ENCODE measurements at regions not wholly inside any gene's neighbourhood (a gene's known extent, or its start where the extent isn't known, plus 50 kb on each side); places are given as distances from the start of the nearest gene placed in this dataset.

DNA sequence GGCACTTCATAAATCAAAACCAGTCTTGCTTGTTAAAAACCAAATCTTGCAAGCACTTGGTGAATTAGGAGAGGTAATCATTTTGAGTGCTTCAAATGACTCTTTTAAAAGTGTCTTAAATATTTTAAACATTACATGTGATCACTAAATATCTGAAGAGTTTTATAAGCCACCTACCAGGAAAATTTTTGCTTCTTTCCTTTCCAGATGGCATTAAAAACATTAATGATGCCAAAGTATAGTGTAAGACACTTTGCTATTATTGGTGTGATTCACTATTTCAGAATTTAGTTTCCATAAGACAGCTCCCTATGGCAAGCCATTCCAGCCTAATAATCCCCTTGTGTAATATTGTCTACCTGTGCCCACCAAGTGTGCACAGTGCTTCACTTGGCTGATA, 548.8 kb upstream of the ADAMTS5 start:
- DNase-seq (ENCODE audit: low read depth): no peak

DNA sequence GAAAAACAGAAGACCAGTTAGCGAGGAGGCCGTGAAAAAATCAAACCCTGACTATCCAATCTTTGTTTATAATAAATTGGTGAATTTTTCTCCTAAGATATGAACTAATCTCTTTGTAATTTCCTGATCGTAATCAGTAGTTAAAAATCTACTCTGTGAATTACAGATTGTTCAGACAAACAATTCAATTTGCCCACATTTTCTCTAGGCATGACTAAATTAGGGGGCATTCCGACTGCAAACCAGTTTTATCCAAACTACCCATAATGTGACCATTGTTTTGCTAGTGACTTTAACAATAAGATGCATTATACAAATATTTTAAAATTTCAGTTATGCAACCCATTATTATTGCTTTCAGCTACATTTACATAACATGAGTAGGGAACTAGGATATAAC, 546.9 kb upstream of the ADAMTS5 start:
- no peak for DNase-seq (ENCODE audit: low read depth)

DNA sequence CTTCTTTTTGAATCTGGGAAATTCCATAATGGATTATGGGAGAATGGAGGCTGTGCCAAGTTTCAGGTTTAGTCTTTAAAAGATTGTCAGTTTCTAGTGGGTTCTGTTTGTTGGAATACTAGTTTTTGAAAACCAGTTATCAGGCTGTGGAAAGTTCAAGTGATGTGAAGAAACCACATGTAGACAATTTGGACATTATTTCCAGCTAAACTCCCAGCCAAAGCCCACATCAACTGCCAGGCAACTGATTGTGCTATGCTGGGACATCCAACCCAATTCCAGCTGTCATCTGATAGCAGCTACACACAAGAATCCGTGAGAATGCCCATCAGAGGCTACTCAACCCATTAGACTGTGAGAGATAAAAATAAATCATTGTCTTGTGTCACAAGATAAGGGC, 546.1 kb upstream of the ADAMTS5 start:
- DNase-seq (ENCODE audit: low read depth): no peak

DNA sequence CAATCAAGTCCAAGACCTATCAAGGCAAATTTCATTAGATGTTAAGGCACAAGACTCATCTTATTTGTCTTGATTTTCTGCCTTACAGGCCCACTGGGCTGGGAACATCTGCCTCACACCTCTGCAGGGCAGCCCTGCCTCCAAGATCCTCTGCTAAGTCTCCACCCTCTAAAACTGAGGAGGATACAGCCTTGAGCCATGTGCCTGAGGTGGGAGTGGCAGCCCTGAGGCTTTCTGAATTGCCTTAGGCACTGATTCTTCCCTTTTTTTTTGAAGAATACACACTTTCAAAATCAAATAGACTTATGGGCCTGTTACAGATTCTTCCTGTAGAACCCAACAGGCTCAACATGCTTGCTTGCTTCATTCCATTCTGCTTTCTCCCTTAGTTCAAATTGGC, 544.3 kb upstream of the ADAMTS5 start:
- no peak for DNase-seq (ENCODE audit: low read depth)

DNA sequence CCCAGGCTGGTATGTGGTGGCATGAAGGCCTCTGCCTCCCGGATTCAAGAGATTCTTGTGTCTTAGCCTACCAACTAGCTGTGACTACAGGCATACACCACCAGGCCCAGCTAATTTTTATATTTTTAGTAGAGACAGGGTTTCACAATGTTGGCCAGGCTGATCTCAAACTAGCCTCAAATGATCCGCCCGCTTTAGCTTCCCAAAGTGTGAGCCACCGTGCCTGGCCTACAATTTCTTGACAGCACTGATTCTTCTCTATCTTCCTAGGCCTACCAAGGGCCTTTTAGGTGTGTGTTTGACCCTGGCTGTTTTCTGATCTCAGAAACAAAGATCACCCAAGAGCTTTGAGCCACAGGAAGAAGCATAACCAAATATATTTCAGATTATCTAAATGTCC, 540.8 kb upstream of the ADAMTS5 start:
- DNase-seq (ENCODE audit: low read depth): no peak

DNA sequence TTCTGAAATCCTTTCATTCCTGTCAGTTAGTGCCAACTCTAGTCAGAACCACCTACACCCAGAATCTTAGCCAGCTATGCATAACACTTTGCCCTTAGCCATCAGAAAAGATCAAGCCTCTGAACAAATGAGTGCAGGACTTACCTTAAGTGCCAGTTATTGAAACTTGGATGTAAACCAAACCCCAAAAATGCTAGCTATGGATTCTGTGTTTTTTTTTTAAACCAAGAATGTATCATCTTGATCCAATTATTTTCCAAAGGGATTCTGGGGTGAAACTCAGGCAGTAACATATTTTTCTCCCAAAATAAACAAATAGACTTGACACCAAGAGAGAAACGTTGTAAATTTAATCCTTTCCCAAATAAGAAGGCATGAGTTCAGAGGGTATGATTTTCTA, 538.6 kb upstream of the ADAMTS5 start:
- DNase-seq (ENCODE audit: low read depth): peak; percentile 43

DNA sequence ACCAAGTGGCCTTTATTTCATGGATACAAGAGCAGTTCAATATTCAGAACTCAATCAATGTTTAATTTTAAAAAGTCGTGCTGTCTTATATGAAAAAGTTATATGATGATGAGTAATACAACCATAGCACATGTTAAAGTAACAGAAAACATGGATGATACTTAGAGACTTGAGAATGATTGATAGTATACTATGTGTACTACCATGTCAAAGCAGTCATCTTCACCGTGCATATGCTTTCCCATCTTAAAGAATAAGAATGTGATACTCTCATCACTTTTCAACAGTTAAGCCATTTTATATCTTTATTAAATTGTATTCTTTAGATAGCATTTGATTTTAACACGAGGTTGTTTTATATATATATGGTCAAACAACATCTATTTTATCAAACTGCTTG, 535.9 kb upstream of the ADAMTS5 start:
- no peak for DNase-seq (ENCODE audit: low read depth)

DNA sequence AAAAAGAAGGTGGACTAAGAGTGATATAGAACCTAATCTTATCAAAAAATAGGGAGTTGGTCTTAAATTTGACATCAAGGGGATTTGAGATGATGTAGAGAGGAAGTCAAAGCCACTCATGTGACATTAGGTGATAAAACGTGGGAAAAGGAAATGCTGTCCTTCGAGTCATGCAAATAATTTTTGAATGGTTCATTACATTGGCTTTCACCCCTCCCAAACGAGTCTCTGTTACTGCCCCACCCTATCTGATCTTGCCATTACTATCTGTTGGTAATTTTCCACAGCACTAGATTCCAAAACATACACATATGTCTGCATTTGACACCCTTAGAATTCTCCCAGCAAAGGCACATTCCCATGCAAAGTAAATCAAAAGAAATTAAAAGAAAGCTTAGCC, 531.1 kb upstream of the ADAMTS5 start:
- DNase-seq (ENCODE audit: low read depth): no peak

DNA sequence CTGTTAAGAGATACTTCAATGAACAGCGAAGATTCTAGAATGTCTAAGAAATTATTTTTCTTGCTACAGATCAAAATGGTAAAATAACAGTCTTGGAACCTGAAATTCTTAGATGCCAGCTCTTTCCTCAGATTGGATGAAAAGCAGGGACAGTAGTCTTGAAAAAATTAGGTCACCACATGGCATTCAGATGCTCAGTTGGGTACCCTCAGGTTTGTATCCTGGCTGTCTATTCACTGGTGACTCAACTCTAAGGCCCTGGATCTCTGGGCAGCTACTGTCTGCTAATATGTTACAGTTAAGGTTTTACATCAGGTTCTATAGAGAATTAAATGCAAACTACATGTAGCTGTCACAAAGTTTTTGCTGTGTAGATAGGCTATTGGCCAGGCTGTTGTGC, 528.9 kb upstream of the ADAMTS5 start:
- no peak for DNase-seq (ENCODE audit: low read depth)

DNA sequence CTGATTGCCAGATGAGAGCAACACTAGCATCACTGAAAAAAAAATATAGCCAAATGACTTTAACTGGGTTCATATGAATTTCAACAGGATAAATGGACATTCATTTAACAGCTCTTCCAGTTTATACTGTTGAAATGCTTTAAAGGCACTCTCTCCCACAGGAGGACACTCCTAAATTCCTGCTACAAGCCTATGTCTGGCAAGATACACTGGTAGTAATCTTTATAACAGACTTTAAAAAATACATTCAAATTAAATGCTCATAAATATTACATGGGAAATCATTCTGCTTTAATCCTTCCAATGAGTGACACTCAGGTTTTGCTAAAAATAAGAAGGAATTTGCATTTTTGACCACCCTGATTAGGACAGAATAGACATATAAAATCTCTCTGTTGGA, 526.7 kb upstream of the ADAMTS5 start:
- no peak for DNase-seq (ENCODE audit: low read depth)

DNA sequence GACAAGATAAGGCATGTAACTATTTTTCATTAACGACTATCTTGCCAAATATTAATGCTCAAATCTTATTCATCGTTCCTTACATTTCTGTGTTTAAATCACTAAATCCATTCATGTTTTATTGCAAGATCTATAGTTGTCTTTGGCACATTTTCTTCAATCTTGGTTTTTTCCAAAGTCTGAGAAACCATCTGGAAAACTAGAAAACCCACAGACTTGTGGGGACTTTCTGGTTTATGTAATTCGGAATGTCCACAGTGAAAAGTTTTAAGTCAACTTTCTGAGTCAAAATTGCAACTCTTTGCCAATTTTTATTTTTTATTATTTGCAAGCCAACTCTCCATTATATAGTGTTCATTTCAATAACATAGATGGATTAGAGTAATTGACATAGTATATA, 520.8 kb upstream of the ADAMTS5 start:
- DNase-seq (ENCODE audit: low read depth): peak; percentile 46

DNA sequence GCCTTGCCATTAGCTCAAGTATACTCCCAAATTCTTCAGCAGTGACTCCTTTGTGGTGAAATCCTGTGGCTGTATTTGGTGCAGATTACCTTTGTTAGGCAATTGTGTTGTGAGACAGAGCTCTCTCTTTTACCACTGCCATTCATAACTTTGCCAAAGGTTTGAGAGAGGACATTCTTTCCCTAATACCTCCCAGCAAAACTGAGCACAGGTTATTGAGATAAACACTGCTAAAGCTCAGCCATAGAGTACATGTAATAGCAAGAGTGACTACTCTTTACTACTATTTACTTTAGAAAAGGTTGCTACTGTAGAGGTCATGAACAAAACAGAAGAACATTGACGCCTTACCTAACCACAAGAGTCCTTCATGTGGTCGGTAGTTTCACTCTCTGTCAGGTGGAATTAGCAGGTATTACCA, 514.0 kb upstream of the ADAMTS5 start:
- DNase-seq (ENCODE audit: low read depth): peak; percentile 25

DNA sequence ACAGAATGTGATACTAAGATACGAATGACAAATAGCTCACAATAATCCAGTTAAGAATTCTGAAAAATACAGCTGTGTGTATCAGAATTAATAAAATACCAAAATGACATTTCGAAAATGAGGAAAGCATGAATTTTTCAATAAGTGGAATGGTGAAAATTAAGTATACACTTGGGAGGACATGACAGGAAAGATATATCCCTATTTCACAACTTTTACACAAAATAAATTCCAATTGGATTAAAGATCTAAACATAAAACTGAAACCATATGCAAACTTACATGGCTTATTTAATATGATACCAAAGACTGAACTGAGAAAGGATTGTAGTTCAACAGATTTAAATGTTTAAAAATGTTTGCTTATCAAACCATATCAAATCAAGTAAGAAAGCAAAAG, 510.4 kb upstream of the ADAMTS5 start:
- DNase-seq (ENCODE audit: low read depth): no peak

DNA sequence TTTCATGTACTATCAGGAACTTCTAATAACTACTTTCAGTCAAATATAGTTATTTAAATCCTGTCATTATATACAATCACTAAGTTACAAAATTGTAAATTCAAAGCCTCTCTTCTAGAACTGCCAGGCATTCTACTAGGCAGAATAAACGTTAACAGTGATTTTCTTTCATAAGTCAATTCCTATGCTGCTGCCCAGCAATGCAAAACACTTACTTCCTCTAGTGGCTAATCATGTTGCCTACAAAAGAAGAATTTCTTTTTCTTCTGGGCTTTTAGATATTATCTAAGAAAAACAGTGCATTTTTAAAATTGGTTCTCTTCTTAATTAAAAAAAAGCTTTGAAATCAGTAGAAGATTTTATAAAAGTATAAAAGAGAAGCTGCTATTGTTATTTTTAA, 509.8 kb upstream of the ADAMTS5 start:
- peak; percentile 40 for DNase-seq (ENCODE audit: low read depth)

DNA sequence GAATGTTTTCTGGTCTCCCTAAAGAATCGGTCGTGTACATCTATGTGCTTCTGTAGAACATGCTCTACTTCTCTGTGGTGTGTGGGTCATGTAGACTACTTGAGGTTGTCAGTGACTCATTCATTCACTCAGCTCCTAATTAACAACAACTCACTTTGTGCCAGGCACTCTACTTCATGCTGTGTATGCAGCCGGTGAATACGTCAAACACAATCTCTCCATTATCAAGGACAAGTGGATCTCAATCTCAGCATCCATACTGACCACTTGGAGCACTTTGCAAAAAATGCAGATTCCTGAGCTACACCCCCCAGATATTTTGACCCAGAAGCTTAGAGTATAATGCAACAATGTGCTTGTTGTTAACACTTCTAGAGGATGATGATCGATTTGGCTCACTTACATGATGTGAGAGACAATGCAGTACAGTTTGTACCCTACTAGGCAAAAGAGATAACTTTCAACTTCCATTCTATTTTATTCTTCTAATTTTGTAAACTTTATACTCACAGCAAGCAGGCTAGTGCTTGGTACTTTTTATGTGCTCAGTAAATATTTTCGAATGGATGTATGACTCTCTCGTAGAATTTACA, 508.6 kb upstream of the ADAMTS5 start:
- no peak for DNase-seq (ENCODE audit: low read depth)

DNA sequence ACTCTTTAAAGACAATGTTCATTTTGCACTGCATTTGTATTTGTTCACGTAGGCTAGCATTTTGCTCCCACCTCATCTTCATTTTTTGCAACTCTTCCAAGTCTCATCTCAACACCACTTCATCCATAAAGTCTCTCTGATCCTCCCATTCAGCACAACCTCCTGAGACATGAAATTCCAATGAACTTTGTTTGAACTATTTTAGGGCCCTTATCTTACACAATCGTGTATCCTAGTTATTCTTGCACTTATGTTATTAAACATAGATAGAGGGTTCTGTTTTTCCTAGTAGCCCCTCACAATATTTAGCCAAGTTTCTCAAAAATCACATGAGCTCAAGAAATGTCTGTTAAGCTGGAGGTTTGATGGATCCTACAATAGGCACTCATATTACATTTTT, 500.5 kb upstream of the ADAMTS5 start:
- no peak for DNase-seq (ENCODE audit: low read depth)

DNA sequence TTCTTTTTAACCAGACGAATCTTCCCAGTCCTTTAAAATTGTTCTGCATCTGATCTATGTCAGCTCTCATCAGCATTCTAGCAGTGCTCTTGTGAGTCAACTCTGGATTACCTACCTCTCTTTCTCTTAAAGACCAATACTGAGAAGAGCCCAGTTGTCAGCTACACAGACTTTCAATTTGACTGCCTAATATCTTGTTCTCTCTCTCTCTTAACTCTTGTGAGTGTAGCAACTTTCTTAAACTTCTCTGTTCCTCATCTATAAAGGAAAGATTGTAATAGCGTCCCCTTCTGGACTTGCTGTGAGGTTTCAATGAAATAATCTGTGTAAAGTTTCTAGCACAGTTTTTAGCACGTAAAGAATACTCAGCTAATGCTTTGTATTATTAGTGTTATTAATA, 499.3 kb upstream of the ADAMTS5 start:
- no peak for DNase-seq (ENCODE audit: low read depth)

DNA sequence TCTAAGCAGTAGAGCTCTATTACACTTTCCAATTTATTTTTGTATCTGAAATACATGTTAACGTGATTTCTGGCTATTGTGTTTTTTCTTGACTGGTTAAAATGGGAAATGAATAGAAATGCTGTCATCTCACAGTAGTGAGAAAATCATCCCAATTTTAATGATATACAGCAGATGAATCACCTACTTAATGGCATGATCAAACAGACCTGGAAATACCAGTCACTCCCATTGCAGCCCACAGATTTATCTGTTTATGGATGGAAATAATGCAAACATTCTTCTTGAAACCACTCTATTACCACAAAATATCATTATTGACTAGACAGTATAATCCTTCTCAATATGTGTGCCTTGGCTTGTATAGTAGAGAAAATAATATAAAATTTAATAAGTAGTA, 497.8 kb upstream of the ADAMTS5 start:
- DNase-seq (ENCODE audit: low read depth): no peak

DNA sequence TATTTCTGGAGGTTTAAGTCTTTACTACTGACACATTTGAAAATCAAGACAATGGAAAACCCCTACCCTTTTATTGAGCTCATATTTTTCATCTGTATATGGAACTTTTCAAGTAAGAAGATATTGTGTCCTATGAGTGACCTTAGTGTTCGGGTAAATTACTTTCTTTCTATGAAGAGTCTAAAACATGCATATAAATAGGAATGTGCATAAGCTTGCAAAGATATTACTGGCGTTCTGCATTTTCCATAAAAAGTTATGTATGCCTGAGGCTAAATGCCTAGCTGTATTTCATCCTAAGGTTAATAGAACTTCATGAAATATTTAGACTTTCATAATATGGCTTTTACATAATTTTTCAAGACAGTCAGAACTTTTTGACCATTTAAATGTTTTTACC, 495.8 kb upstream of the ADAMTS5 start:
- no peak for DNase-seq (ENCODE audit: low read depth)

DNA sequence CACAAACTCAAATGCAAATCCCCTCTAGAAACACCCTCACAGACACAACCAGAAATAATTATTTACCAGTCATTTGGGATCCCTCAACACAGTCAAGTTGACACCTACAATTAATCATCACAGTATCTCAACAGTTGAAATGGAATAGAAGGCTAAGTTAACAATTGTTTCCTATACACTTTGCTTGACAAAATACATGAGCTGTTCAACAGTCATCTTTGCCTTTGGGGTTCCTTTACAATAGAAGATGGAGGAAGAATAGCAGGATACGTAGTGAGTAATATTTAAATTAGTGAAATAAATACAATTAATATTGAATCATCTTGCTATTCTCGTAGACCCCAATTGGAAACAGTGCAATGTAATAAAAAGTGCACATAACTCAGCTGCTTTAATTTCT, 487.3 kb upstream of the ADAMTS5 start:
- DNase-seq (ENCODE audit: low read depth): no peak

DNA sequence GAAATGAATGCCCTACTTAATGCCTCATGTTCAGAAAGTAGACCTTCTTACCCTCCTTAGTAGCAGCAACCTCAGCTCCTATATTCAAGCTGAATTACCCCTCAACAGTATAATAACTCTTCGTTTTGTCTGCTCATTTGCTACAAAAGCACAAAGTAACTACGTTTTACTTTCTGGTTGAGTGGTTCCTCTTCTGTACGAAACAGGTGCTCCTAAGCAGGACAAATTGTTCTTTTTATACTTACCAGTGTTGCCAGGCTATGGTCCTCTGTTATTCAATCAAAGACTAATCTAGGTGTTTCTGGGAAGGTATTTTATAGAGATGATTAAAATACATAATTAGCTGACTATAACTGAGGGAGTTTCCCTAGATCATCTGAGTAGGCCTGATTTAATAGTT, 484.2 kb upstream of the ADAMTS5 start:
- no peak for DNase-seq (ENCODE audit: low read depth)

DNA sequence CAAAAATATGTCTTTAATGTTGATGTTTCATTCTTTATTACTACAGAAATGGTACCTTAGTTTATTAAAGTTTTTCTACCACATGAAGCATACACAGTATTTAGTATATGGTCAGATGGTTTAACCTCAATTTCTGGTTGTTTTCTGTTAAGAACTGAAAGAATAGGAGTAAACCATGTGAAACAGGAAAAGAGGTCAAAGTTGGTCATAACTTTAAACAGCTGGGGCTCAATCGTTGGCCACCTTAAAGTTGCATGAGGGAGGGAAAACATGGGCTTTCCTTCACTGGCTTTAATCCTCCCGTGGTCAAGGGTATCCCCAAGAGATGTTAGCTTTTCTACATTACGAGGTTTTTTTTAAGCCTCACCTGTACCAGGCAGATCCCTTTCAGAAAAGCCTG, 483.3 kb upstream of the ADAMTS5 start:
- DNase-seq (ENCODE audit: low read depth): no peak

DNA sequence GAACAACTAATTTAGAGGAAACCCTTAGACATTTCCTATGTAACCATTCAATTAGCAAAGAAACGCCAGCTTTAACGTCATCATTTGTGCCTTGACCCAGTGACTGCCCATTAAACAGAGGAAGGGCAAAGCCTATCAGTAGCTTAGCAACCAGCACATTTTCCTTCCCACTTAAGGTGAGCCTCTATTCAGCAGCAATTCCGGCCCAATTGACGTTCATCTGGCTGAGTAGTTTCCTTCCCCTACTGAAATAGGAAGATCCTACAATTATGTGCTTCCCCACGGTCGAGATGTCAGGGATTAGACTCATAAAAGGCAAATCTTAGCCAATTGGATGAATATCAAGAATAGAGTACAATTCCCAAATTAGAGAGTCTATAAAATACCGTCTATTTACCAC, 482.1 kb upstream of the ADAMTS5 start:
- no peak for DNase-seq (ENCODE audit: low read depth)

DNA sequence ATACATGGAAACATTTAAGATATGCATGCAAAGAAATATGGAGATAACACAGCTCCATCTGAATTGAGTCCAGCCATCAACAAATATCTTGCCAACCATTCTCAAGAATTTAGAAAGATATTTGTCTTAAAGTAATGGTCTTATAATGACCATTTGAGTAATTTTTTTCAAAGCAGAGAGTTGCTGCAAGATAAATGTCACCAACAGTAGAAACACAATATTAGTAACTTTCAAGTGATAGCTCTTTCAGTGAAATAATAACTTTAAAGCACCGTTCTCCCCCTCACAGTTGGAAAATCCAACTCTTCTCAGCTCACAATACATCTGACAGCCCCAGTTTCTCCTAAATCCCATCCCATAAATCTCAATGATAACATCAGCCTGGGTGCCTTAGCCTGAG, 481.0 kb upstream of the ADAMTS5 start:
- DNase-seq (ENCODE audit: low read depth): no peak

DNA sequence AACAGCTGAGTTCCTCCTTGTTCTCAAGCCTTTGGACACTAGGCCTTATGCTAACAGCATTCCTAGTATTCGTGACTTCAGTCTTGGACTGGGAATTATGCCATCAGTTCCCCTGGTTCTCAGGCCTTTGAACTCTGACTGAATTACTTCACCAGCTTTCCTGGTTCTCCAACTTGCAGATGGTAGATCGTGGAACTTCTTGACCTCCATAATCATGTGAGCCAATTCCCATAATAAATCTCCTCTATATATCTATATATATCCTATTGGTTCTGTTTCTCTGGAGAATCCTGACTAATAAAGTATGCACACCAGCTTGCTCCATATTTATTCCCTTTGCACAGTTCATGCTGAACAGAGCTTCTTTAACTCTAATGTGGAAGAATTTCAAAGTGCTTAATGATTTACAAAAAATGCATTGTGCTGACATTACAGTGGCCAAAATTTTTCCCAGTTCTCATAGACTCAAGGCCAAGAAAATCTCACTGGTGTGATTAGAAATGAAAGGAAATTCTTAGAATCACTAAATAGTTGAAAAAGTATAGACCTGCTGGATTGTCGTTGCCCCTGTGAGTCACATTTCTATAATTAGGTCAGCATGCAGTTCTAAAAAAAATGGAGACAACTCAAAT, 462.9 kb upstream of the ADAMTS5 start:
- DNase-seq (ENCODE audit: low read depth): peak; percentile 76

All from stromal cell of bone marrow (primary cell).